GM19023 (cell line): ENCODE measurements at regions not wholly inside any gene's neighbourhood (a gene's known extent, or its start where the extent isn't known, plus 50 kb on each side); places are given as distances from the start of the nearest gene placed in this dataset.

Source experiments
- ATAC-seq: cut with Tn5 transposase; IDR thresholded peaks from one replicate; pipeline ENCODE4 v1.9.1; 2021; ENCODE audit warnings: mild to moderate bottlenecking, moderate library complexity; ENCODE audit not compliant: unreplicated experiment

DNA sequence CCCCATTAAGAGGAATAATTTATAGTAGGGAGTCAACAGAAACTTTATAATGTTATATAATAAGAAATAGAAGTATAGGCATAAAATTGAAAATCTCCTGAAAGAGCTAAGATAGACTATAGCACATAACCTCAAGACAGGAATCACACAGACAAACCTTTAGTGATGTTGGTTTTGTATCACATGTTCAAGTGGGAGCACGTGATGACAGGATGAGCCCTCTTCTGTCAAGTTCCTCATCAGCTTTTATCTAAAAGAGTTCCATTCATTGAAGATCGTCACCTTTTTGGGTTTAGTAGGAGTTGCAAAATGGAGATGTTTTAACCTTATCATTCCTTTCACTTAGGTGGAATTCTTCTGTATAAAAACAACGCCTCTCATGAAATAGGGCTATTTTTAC lies 127.0 kb downstream of the MCHR2 start:
- no peak for ATAC-seq

DNA sequence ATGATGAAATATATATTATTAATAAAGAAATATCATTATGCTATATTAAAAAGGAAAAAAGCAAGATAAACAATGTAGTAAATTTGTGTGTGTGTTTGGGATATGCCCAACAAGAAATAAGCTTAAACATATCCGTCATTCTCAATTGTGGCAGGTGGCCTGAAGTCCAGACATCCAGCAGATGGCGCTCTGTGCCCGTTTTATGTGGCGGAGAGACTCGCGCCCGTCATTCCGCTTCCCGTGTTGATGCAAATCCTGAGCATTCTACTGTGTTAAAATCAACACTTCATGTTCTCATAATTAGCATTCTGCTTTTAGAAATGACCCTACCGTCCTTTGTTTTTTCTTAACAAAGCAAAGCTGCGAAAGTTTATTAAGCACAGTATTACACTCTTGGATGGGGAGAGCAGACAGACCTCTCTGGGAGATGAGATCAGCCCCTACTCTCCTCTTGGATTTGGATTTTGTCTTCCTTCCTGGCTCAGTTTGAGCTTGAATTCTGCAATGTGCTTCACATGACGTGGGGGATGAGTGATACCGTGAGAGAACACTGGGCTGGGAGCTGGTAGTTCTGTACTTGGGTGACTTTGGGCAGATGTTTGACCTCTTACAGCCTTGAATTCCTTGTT lies 125.8 kb downstream of the MCHR2 start:
- ATAC-seq, result peak; percentile 88
